Adrenal gland (tissue), 9 donors: ENCODE measurements at regions not wholly inside any gene's neighbourhood (a gene's known extent, or its start where the extent isn't known, plus 50 kb on each side); places are given as distances from the start of the nearest gene placed in this dataset.

Experiments
- DNase-seq, 7 donors: peaks; one replicate each; pipeline ENCODE4 v3.0.0-alpha.2; 2019 to 2020
- H3K27ac ChIP-seq, 5 donors: fragments of 200-600 bp; sonication (generic) in 4 of 5; 1 replicate in 3 of 5; 2 replicates in 2 of 5; pipeline versions ENCODE4 v1.5.1 to v1.8.0; 2016 to 2020; ENCODE audit warnings: mild to moderate bottlenecking in 1 of 5
- H3K27me3 ChIP-seq: fragments of 200-600 bp; 2 replicates; pipeline ENCODE4 v1.8.0; 2021
- H3K36me3 ChIP-seq, 2 donors: fragments of 200-600 bp; replicated peaks in 1 of 2; 1 replicate in 1 of 2; 2 replicates in 1 of 2; pipeline versions ENCODE4 v1.5.1 to v1.8.0; 2018 to 2022
- H3K4me1 ChIP-seq, 2 donors: fragments of 200-600 bp; replicated peaks in 1 of 2; 1 replicate in 1 of 2; 2 replicates in 1 of 2; pipeline versions ENCODE4 v1.5.1 to v1.8.0; 2018 to 2021
- H3K4me3 ChIP-seq, 4 donors: fragments of 200-600 bp; sonication (generic) in 3 of 4; one replicate each; pipeline ENCODE4 v1.5.1; 2016 to 2018
- H3K9me3 ChIP-seq, 3 donors: fragments of 200-600 bp; sonication (generic) in 1 of 3; replicated peaks in 1 of 3; 1 replicate in 2 of 3; 2 replicates in 1 of 3; pipeline versions ENCODE4 v1.5.1 to v1.8.0; 2016 to 2021
- POLR2A ChIP-seq, 2 donors: fragments of 450-650 bp; IDR thresholded peaks; one replicate each; pipeline ENCODE4 v1.6.1; 2017; ENCODE audit warnings: antibody characterized with exemption in 2 of 2, mild to moderate bottlenecking in 2 of 2, moderate library complexity in 1 of 2
- whole genome bisulfite sequencing, 4 donors: extraction: QIAGEN DNeasy Blood & Tissue Kit in 2 of 4; methylation state at CpG; one replicate each; pipeline versions ENCODE4 v1.1.5 to v1.1.7; 2013 to 2017; 5-methylcytosine and 5-hydroxymethylcytosine counted together
- intact Hi-C, 2 donors: fragments of 100-400 bp; cut with DNase I; formaldehyde crosslinking; loops; one replicate each; pipeline versions ENCODE4 v1.14.1 to v1.15.0; 2022 to 2023
- TF ChIP-seq, protein P1 (sequence below), 6 experiments: fragments of 450-650 bp in 4 of 6; fragments of 200-600 bp in 2 of 6; sonication (generic) in 1 of 6; IDR thresholded peaks; 1 replicate in 5 of 6; 2 replicates in 1 of 6; pipeline versions ENCODE4 v1.5.1 to v1.8.0; 2016 to 2021; ENCODE audit warnings: antibody characterized with exemption in 6 of 6, mild to moderate bottlenecking in 2 of 6, moderate library complexity in 1 of 6
- donor health status: healthy with polysubstance abuse.
- donor health status: Bipolar disorder and iron deficiency.
- donor health status: DM: yes; HTN: yes; CAD: no.
- donor health status: DM: no; HTN: no; CAD: no.
- donor health status: DM: no; HTN: no; CAD: no.

- no peak for TF ChIP-seq POLR2A (IDR thresholded peaks at IDR 0.05)
- TF ChIP-seq, protein P1, sequence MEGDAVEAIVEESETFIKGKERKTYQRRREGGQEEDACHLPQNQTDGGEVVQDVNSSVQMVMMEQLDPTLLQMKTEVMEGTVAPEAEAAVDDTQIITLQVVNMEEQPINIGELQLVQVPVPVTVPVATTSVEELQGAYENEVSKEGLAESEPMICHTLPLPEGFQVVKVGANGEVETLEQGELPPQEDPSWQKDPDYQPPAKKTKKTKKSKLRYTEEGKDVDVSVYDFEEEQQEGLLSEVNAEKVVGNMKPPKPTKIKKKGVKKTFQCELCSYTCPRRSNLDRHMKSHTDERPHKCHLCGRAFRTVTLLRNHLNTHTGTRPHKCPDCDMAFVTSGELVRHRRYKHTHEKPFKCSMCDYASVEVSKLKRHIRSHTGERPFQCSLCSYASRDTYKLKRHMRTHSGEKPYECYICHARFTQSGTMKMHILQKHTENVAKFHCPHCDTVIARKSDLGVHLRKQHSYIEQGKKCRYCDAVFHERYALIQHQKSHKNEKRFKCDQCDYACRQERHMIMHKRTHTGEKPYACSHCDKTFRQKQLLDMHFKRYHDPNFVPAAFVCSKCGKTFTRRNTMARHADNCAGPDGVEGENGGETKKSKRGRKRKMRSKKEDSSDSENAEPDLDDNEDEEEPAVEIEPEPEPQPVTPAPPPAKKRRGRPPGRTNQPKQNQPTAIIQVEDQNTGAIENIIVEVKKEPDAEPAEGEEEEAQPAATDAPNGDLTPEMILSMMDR (IDR thresholded peaks at IDR 0.05) = no peak
- no peak overlapping the region for H3K27ac ChIP-seq
- peaks cover 0 to 3% of the 10 kb centered on the region in 2 donors for H3K36me3 ChIP-seq
- peaks cover 0 to 14% (median 0%) of the 10 kb centered on the region in 3 donors for H3K9me3 ChIP-seq
- H3K4me3 ChIP-seq = no peak overlapping the region
- WGBS, 4 donors = 71 to 85% (median 78%) methylated on average over 1 of the region's 1 CpG
- H3K27me3 ChIP-seq = no peaks in the 10 kb centered on the region
- H3K4me1 ChIP-seq = no peaks in the 10 kb centered on the region
- DNase-seq = no peak
- intact Hi-C loops = no loop called here
Measured at GRCh38 chr15:38154255-38154654, 98.4 kb upstream of the SPRED1 start.

GRCh38 chr15:38154837-38155236, 97.8 kb upstream of the SPRED1 start:
- Histone ChIP-seq H3K4me3 (no peak overlapping the region), H3K4me1 (no peaks in the 10 kb centered on the region), H3K27me3 (no peaks in the 10 kb centered on the region), H3K9me3 (peaks cover 0 to 14% (median 0%) of the 10 kb centered on the region in 3 donors), H3K36me3 (peaks cover 0 to 3% of the 10 kb centered on the region in 2 donors), H3K27ac (no peak overlapping the region)
- TF ChIP-seq, protein P1 (IDR thresholded peaks at IDR 0.05) = no peak
- TF ChIP-seq POLR2A (IDR thresholded peaks at IDR 0.05) = no peak
- 74 to 79% (median 78%) methylated on average over 3 of the region's 3 CpGs for WGBS, 4 donors
- intact Hi-C loops = no loop called here
- no peak for DNase-seq

- Histone ChIP-seq H3K4me1 (no peaks in the 10 kb centered on the region), H3K9me3 (no peaks in the 10 kb centered on the region), H3K4me3 (no peak overlapping the region), H3K27ac (no peak overlapping the region), H3K36me3 (no peaks in the 10 kb centered on the region), H3K27me3 (no peaks in the 10 kb centered on the region)
- no peak for TF ChIP-seq POLR2A (IDR thresholded peaks at IDR 0.05)
- TF ChIP-seq, protein P1 (IDR thresholded peaks at IDR 0.05) = no peak
- intact Hi-C loops = no loop called here
- no peak for DNase-seq
Measured at GRCh38 chr15:38163658-38164057, 89.0 kb upstream of the SPRED1 start.

GRCh38 chr15:38164061-38164460, 88.6 kb upstream of the SPRED1 start:
- intact Hi-C loops = no loop called here
- Histone ChIP-seq H3K36me3 (no peaks in the 10 kb centered on the region), H3K4me3 (no peak overlapping the region), H3K4me1 (no peaks in the 10 kb centered on the region), H3K27ac (no peak overlapping the region), H3K9me3 (no peaks in the 10 kb centered on the region), H3K27me3 (no peaks in the 10 kb centered on the region)
- DNase-seq = no peak
- WGBS, 4 donors = 69 to 81% (median 75%) methylated on average over 2 of the region's 2 CpGs
- TF ChIP-seq, protein P1 (IDR thresholded peaks at IDR 0.05) = no peak
- no peak for TF ChIP-seq POLR2A (IDR thresholded peaks at IDR 0.05)
